RWPE2 (cell line): ENCODE measurements at regions not wholly inside any gene's neighbourhood (a gene's known extent, or its start where the extent isn't known, plus 50 kb on each side); places are given as distances from the start of the nearest gene placed in this dataset.

Experiments
- ATAC-seq: fragments of 200-7000 bp; cut with Tn5 transposase; 3 replicates; pipeline ENCODE4 v1.9.1; 2021; ENCODE audit warnings: low read depth
- DNase-seq: peaks from one replicate; pipeline ENCODE4 v3.0.0-alpha.2; 2020; ENCODE audit warnings: low spot score
- H3K27ac ChIP-seq: fragments of 450-650 bp; 2 replicates; pipeline ENCODE4 v1.5.1; 2017; ENCODE audit warnings: mild to moderate bottlenecking; ENCODE audit not compliant: poor library complexity, severe bottlenecking
- H3K27me3 ChIP-seq: fragments of 250-450 bp; sonication (Bioruptor Pico); 2 replicates; pipeline ENCODE4 v1.5.1; 2021; ENCODE audit warnings: mild to moderate bottlenecking, moderate library complexity; ENCODE audit not compliant: insufficient read depth, poor library complexity, severe bottlenecking
- H3K36me3 ChIP-seq: fragments of 250-450 bp; sonication (Bioruptor Pico); 2 replicates; pipeline ENCODE4 v1.5.1; 2020; ENCODE audit warnings: low read depth, mild to moderate bottlenecking, moderate library complexity
- H3K4me1 ChIP-seq: fragments of 250-450 bp; sonication (Bioruptor Pico); 2 replicates; pipeline ENCODE4 v1.5.1; 2021; ENCODE audit warnings: mild to moderate bottlenecking, moderate library complexity; ENCODE audit not compliant: insufficient read depth, poor library complexity, severe bottlenecking
- H3K4me3 ChIP-seq: fragments of 250-450 bp; sonication (Bioruptor Pico); 2 replicates; pipeline ENCODE4 v1.5.1; 2021; ENCODE audit warnings: mild to moderate bottlenecking, moderate library complexity; ENCODE audit not compliant: severe bottlenecking
- H3K9me3 ChIP-seq: fragments of 250-450 bp; sonication (Bioruptor Pico); 2 replicates; pipeline ENCODE4 v1.5.1; 2021; ENCODE audit warnings: mild to moderate bottlenecking, moderate library complexity; ENCODE audit not compliant: severe bottlenecking
- TF ChIP-seq, protein P1 (sequence below): fragments of 450-650 bp; IDR thresholded peaks from one replicate; pipeline ENCODE4 v1.5.1; 2017; ENCODE audit warnings: mild to moderate bottlenecking, moderate library complexity; ENCODE audit not compliant: poor library complexity, severe bottlenecking

DNA sequence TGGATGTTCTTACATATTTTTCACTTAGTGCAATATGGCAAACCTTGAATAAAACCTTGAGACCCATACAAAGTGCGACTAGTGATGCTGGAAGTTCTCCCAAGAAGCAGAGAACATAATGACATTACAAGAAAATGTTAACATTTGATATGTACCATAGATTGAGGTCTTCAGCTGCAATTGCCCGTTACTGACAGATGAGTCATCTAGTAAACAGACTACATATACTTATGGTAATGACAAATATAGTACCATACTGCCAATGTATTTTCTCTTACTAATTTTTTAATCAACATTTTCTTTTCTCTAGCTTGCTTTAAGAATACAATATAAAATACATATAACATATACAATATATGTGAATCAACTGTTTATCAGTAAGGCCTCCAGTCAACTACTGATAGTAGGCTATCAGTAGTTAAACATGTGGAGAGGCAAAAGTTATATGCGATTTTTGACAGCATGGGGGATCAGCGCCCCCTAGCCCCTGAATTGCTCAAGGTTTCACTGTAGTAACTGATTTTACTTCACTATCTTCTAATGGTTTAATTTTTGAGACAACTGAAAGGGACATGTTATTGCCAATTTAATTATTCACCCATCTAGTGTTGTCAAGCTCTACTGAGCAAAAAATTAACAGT is 166.7 kb upstream of the ADGRB3 start:
- DNase-seq = no peak
- Histone ChIP-seq H3K27ac (no peak overlapping the region), H3K4me1 (no peaks in the 10 kb centered on the region), H3K36me3 (no peaks in the 10 kb centered on the region), H3K27me3 (no peaks in the 10 kb centered on the region), H3K9me3 (no peaks in the 10 kb centered on the region), H3K4me3 (no peak overlapping the region)
- no peak for ATAC-seq
- TF ChIP-seq, protein P1, sequence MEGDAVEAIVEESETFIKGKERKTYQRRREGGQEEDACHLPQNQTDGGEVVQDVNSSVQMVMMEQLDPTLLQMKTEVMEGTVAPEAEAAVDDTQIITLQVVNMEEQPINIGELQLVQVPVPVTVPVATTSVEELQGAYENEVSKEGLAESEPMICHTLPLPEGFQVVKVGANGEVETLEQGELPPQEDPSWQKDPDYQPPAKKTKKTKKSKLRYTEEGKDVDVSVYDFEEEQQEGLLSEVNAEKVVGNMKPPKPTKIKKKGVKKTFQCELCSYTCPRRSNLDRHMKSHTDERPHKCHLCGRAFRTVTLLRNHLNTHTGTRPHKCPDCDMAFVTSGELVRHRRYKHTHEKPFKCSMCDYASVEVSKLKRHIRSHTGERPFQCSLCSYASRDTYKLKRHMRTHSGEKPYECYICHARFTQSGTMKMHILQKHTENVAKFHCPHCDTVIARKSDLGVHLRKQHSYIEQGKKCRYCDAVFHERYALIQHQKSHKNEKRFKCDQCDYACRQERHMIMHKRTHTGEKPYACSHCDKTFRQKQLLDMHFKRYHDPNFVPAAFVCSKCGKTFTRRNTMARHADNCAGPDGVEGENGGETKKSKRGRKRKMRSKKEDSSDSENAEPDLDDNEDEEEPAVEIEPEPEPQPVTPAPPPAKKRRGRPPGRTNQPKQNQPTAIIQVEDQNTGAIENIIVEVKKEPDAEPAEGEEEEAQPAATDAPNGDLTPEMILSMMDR = peak; percentile 29

DNA sequence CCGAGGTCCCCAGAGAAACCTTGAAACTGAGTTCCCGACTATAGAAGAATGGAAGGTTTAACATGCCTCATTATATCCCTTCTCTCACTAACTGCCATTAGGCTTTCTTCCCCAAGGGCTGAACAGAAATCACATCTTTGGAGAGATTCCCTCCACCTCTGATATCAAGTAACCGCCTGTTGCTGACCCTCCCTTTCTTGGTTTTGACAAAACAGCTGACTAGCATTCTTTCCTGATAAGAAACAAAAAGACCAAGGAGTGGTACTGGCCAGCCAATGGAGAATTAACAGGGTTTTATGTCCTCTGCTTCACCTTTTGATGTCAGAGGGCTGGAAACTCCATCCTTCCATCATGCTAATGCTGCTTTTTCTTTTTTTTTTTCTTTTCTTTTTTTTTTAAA is 176.6 kb upstream of the ADGRB3 start:
- H3K27me3 ChIP-seq = no peaks in the 10 kb centered on the region
- H3K4me3 ChIP-seq = no peak overlapping the region
- H3K9me3 ChIP-seq = no peaks in the 10 kb centered on the region
- H3K36me3 ChIP-seq = no peaks in the 10 kb centered on the region
- DNase-seq = no peak
- H3K27ac ChIP-seq = no peak overlapping the region
- TF ChIP-seq, protein P1 = no peak
- H3K4me1 ChIP-seq = no peaks in the 10 kb centered on the region
- no peak for ATAC-seq

DNA sequence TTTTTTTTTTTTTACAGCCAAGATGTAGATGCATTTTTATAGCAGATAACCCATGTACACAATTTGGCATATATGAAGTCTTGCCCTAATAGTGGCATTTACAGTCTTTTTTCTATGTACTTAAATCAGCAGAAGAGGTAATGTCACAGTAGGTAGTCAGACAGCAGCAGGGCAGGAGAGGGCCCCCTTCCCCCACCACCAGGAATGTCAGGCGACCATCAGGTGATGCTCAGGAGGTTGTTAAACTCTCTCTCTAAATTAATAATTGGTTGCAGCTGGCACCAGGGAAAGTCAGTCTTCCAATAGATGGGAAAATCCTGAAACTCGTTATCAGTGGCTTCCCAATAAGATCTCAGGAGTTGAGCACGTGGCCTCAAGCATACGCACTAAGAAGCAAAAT is 188.0 kb upstream of the ADGRB3 start:
- H3K27me3 ChIP-seq = no peaks in the 10 kb centered on the region
- no peaks in the 10 kb centered on the region for H3K36me3 ChIP-seq
- DNase-seq (no peak), ATAC-seq (no peak)
- H3K4me1 ChIP-seq = no peaks in the 10 kb centered on the region
- no peak overlapping the region for H3K27ac ChIP-seq
- no peaks in the 10 kb centered on the region for H3K9me3 ChIP-seq
- no peak overlapping the region for H3K4me3 ChIP-seq
- TF ChIP-seq, protein P1 = no peak

DNA sequence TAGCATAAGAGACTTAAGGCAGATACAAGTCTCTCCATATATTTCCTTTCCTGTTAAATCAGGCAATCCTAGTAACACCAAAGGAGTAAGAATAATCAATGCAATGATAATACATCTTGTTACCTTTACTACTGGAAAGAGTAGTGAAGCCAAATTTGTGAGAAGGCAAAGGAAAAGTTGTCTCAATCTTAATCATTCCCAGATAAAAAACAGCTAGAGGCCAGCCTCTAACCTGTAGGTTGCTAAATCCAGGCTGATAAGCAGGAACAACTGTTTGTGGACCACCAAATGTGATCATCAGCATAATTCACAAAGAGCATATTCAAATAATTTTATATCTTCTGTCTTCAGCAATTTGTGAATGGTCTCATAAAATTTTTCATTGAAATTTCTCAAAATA is 189.2 kb upstream of the ADGRB3 start:
- TF ChIP-seq, protein P1 = no peak
- DNase-seq (no peak), ATAC-seq (no peak)
- no peaks in the 10 kb centered on the region for H3K4me1 ChIP-seq
- no peaks in the 10 kb centered on the region for H3K36me3 ChIP-seq
- H3K27me3 ChIP-seq = no peaks in the 10 kb centered on the region
- H3K4me3 ChIP-seq = no peak overlapping the region
- no peak overlapping the region for H3K27ac ChIP-seq
- no peaks in the 10 kb centered on the region for H3K9me3 ChIP-seq

DNA sequence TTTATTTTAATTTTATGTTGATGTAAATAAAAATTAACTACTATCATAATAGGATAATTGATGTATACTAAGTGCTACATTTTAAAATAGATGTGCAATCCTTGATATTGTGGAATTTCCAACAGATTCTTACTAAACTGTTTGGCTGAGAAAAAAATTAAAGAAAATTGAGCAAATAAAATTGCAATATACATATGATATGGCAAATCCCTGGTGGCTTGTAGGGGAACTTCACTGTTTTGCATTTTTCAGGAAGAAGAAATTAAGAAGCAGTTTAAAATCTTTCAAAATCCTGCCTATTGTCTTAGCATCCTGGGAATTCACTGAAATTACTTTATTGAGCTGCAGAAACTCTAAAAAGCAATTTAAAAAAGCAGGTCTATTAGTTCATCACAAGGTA is 191.4 kb upstream of the ADGRB3 start:
- DNase-seq (no peak), ATAC-seq (no peak)
- H3K27me3 ChIP-seq = peaks cover 6% of the 10 kb centered on the region
- no peaks in the 10 kb centered on the region for H3K36me3 ChIP-seq
- H3K27ac ChIP-seq = no peak overlapping the region
- no peaks in the 10 kb centered on the region for H3K9me3 ChIP-seq
- H3K4me3 ChIP-seq = no peak overlapping the region
- TF ChIP-seq, protein P1 = no peak
- no peaks in the 10 kb centered on the region for H3K4me1 ChIP-seq
